ENCODE measurements at regions not wholly inside any gene's neighbourhood (a gene's known extent, or its start where the extent isn't known, plus 50 kb on each side); places are given as distances from the start of the nearest gene placed in this dataset.
"Not testable (repeated sequence)": the region's sequence is repeated elsewhere in the genome, so short reads cannot be mapped to it uniquely, and the experiment has no call there.

- no peak for DNase-seq (ENCODE audit: extremely low read depth in 1 of 11, low read depth in 9 of 11, low spot score in 4 of 11)
Observed at GRCh38 chr6:40891686-40892085, 147.3 kb downstream of the UNC5CL start.

GRCh38 chr6:40891131-40891530, 147.9 kb downstream of the UNC5CL start:
- no peak for DNase-seq (ENCODE audit: extremely low read depth in 1 of 11, low read depth in 9 of 11, low spot score in 4 of 11)

- DNase-seq (ENCODE audit: extremely low read depth in 1 of 11, low read depth in 9 of 11, low spot score in 4 of 11): no peak
Observed at GRCh38 chr6:40889137-40889832, 149.7 kb downstream of the UNC5CL start.

- no peak for DNase-seq (ENCODE audit: extremely low read depth in 1 of 11, low read depth in 9 of 11, low spot score in 4 of 11)
Observed at GRCh38 chr6:40888456-40888990, 150.5 kb downstream of the UNC5CL start.

- no peak for DNase-seq (ENCODE audit: extremely low read depth in 1 of 11, low read depth in 9 of 11, low spot score in 4 of 11)
Observed at GRCh38 chr6:40887792-40888340, 151.2 kb downstream of the UNC5CL start.

- DNase-seq (ENCODE audit: extremely low read depth in 1 of 11, low read depth in 9 of 11, low spot score in 4 of 11): no peak
Observed at GRCh38 chr6:40887079-40887791, 151.8 kb downstream of the UNC5CL start.

- DNase-seq (ENCODE audit: extremely low read depth in 1 of 11, low read depth in 9 of 11, low spot score in 4 of 11): no peak
Observed at GRCh38 chr6:40885139-40885774, 153.8 kb downstream of the UNC5CL start.

- DNase-seq (ENCODE audit: extremely low read depth in 1 of 11, low read depth in 9 of 11, low spot score in 4 of 11): peak in 1 of 11 donors; percentile 29
Observed at GRCh38 chr6:40882323-40882997, 156.6 kb downstream of the UNC5CL start.

- no peak for DNase-seq (ENCODE audit: extremely low read depth in 1 of 11, low read depth in 9 of 11, low spot score in 4 of 11)
Observed at GRCh38 chr6:40881501-40881900, 157.5 kb downstream of the UNC5CL start.

- DNase-seq (ENCODE audit: extremely low read depth in 1 of 11, low read depth in 9 of 11, low spot score in 4 of 11): no peak
Observed at GRCh38 chr6:40880906-40881305, 158.1 kb downstream of the UNC5CL start.

GRCh38 chr6:40879169-40879568, 159.9 kb downstream of the UNC5CL start:
- DNase-seq (ENCODE audit: extremely low read depth in 1 of 11, low read depth in 9 of 11, low spot score in 4 of 11): no peak

GRCh38 chr6:40877362-40877761, 161.7 kb downstream of the UNC5CL start:
- DNase-seq (ENCODE audit: extremely low read depth in 1 of 11, low read depth in 9 of 11, low spot score in 4 of 11): no peak

- no peak for DNase-seq (ENCODE audit: extremely low read depth in 1 of 11, low read depth in 9 of 11, low spot score in 4 of 11)
Observed at GRCh38 chr6:40876336-40876735, 162.7 kb downstream of the UNC5CL start.

- no peak for DNase-seq (ENCODE audit: extremely low read depth in 1 of 11, low read depth in 9 of 11, low spot score in 4 of 11)
Observed at GRCh38 chr6:40874495-40874894, 164.5 kb downstream of the UNC5CL start.

- DNase-seq (ENCODE audit: extremely low read depth in 1 of 11, low read depth in 9 of 11, low spot score in 4 of 11): no peak
Observed at GRCh38 chr6:40871424-40871823, 167.6 kb downstream of the UNC5CL start.

GRCh38 chr6:40868089-40868865, 170.7 kb downstream of the UNC5CL start:
- DNase-seq (ENCODE audit: extremely low read depth in 1 of 11, low read depth in 9 of 11, low spot score in 4 of 11): not testable (repeated sequence)

GRCh38 chr6:40867527-40867926, 171.5 kb downstream of the UNC5CL start:
- not testable (repeated sequence) for DNase-seq (ENCODE audit: extremely low read depth in 1 of 11, low read depth in 9 of 11, low spot score in 4 of 11)

GRCh38 chr6:40865259-40865658, 173.8 kb downstream of the UNC5CL start:
- not testable (repeated sequence) for DNase-seq (ENCODE audit: extremely low read depth in 1 of 11, low read depth in 9 of 11, low spot score in 4 of 11)
